MM.1S (cell line): ENCODE measurements at regions not wholly inside any gene's neighbourhood (a gene's known extent, or its start where the extent isn't known, plus 50 kb on each side); places are given as distances from the start of the nearest gene placed in this dataset.

Experiments
- CTCF ChIP-seq: fragments of 300-600 bp; sonication (generic); IDR thresholded peaks from 2 replicates; pipeline ENCODE4 v1.5.1; 2016; ENCODE audit warnings: antibody characterized with exemption, low read length, mixed read lengths
- EZH2 ChIP-seq: fragments of 300-600 bp; sonication (generic); optimal IDR thresholded peaks from 2 replicates; pipeline ENCODE3; 2017; ENCODE audit warnings: low read depth, mild to moderate bottlenecking, antibody characterized with exemption, low read length, mixed read lengths
- EZH2phosphoT487 ChIP-seq: fragments of 300-600 bp; sonication (generic); IDR thresholded peaks from 2 replicates; pipeline ENCODE4 v1.6.1; 2018; ENCODE audit warnings: antibody characterized with exemption, low read length

- TF ChIP-seq EZH2phosphoT487 (no peak), CTCF (no peak), EZH2 (no peak)
Observed at GRCh38 chr5:3329427-3329826, 266.2 kb upstream of the IRX1 start.
